AG08395 (cell line): ENCODE measurements at regions not wholly inside any gene's neighbourhood (a gene's known extent, or its start where the extent isn't known, plus 50 kb on each side); places are given as distances from the start of the nearest gene placed in this dataset.
A peak's percentile ranks its signal among the peaks of the same experiment; 100 is the strongest.

Experiments used
- DNase-seq: peaks from one replicate; pipeline ENCODE4 v3.0.0; 2012; ENCODE audit warnings: mixed read lengths, low spot score

- no peak for DNase-seq
Measured at GRCh38 chr20:12022126-12022525, 104.4 kb downstream of the BTBD3 start.

GRCh38 chr20:12023194-12023795, 105.6 kb downstream of the BTBD3 start:
- no peak for DNase-seq

GRCh38 chr20:12028771-12029170, 111.1 kb downstream of the BTBD3 start:
- DNase-seq: no peak

GRCh38 chr20:12030470-12030869, 112.8 kb downstream of the BTBD3 start:
- no peak for DNase-seq

GRCh38 chr20:12036142-12036541, 118.4 kb downstream of the BTBD3 start:
- DNase-seq: no peak

- no peak for DNase-seq
Measured at GRCh38 chr20:12037521-12037920, 119.8 kb downstream of the BTBD3 start.

- no peak for DNase-seq
Measured at GRCh38 chr20:12040261-12040660, 122.6 kb downstream of the BTBD3 start.

GRCh38 chr20:12044969-12045368, 127.3 kb downstream of the BTBD3 start:
- no peak for DNase-seq

GRCh38 chr20:12047838-12048432, 130.2 kb downstream of the BTBD3 start:
- DNase-seq: no peak

GRCh38 chr20:12049125-12049524, 131.4 kb downstream of the BTBD3 start:
- no peak for DNase-seq

GRCh38 chr20:12051206-12052163, 133.8 kb downstream of the BTBD3 start:
- no peak for DNase-seq

GRCh38 chr20:12053353-12053752, 135.7 kb downstream of the BTBD3 start:
- DNase-seq: peak; percentile 48

GRCh38 chr20:12054556-12054955, 136.9 kb downstream of the BTBD3 start:
- no peak for DNase-seq

- DNase-seq: no peak
Measured at GRCh38 chr20:12055161-12055560, 137.5 kb downstream of the BTBD3 start.

GRCh38 chr20:12056839-12057238, 139.1 kb downstream of the BTBD3 start:
- DNase-seq: no peak

- DNase-seq: no peak
Measured at GRCh38 chr20:12057778-12058177, 140.1 kb downstream of the BTBD3 start.

- no peak for DNase-seq
Measured at GRCh38 chr20:12058216-12058615, 140.5 kb downstream of the BTBD3 start.

GRCh38 chr20:12061466-12061865, 143.8 kb downstream of the BTBD3 start:
- DNase-seq: no peak

- no peak for DNase-seq
Measured at GRCh38 chr20:12063106-12063684, 145.5 kb downstream of the BTBD3 start.

GRCh38 chr20:12064540-12064939, 146.8 kb downstream of the BTBD3 start:
- no peak for DNase-seq

GRCh38 chr20:12067686-12068085, 150.0 kb downstream of the BTBD3 start:
- no peak for DNase-seq

- peak; percentile 10 for DNase-seq
Measured at GRCh38 chr20:12068121-12068520, 150.4 kb downstream of the BTBD3 start.

- no peak for DNase-seq
Measured at GRCh38 chr20:12069181-12069580, 151.5 kb downstream of the BTBD3 start.
